Neuronal stem cell (in vitro differentiated cells): ENCODE measurements at regions not wholly inside any gene's neighbourhood (a gene's known extent, or its start where the extent isn't known, plus 50 kb on each side); places are given as distances from the start of the nearest gene placed in this dataset.
"Not testable (repeated sequence)": the region's sequence is repeated elsewhere in the genome, so short reads cannot be mapped to it uniquely, and the experiment has no call there.

Experiments used
- DNase-seq: peaks from one replicate; pipeline ENCODE4 v3.0.0-alpha.2; 2013; ENCODE audit warnings: low spot score
- H2AFZ ChIP-seq: one replicate; pipeline ENCODE4 v1.6.1; 2013; ENCODE audit warnings: mild to moderate bottlenecking, low read length, inconsistent platforms
- H2AK5ac ChIP-seq: 2 replicates; pipeline ENCODE4 v1.6.1; 2013; ENCODE audit warnings: low read depth, mild to moderate bottlenecking, inconsistent platforms, low read length, moderate library complexity, mixed read lengths
- H2BK120ac ChIP-seq: 2 replicates; pipeline ENCODE4 v1.6.1; 2013; ENCODE audit warnings: low read depth, mild to moderate bottlenecking, inconsistent platforms, low read length, moderate library complexity, mixed read lengths
- H2BK12ac ChIP-seq: one replicate; pipeline ENCODE4 v1.6.1; 2013; ENCODE audit warnings: low read length, inconsistent platforms
- H2BK15ac ChIP-seq: 2 replicates; pipeline ENCODE4 v1.6.1; 2013; ENCODE audit warnings: mild to moderate bottlenecking, low read length, inconsistent platforms, mixed read lengths
- H2BK5ac ChIP-seq: one replicate; pipeline ENCODE4 v1.6.1; 2013; ENCODE audit warnings: inconsistent platforms, mild to moderate bottlenecking, low read length, moderate library complexity
- H3K14ac ChIP-seq: one replicate; pipeline ENCODE4 v1.6.1; 2013; ENCODE audit warnings: low read length, inconsistent platforms
- H3K18ac ChIP-seq: 2 replicates; pipeline ENCODE4 v1.6.1; 2013; ENCODE audit warnings: low read length, inconsistent platforms
- H3K23ac ChIP-seq: 2 replicates; pipeline ENCODE4 v1.6.1; 2013; ENCODE audit warnings: low read depth, mild to moderate bottlenecking, mixed read lengths, low read length, inconsistent platforms; ENCODE audit not compliant: poor library complexity
- H3K27ac ChIP-seq: replicated peaks from 3 replicates; pipeline ENCODE4 v1.5.1; 2013; ENCODE audit warnings: low read length, inconsistent platforms
- H3K27me3 ChIP-seq, 3 experiments: 2 replicates each; pipeline ENCODE4 v1.6.1; 2013; ENCODE audit warnings: low read length in 3 of 3, mild to moderate bottlenecking in 2 of 3, inconsistent platforms in 1 of 3, low read depth in 1 of 3, mixed read lengths in 1 of 3, moderate library complexity in 1 of 3; ENCODE audit not compliant: control insufficient read depth in 3 of 3, insufficient read depth in 3 of 3
- H3K36me3 ChIP-seq, 2 donors: replicated peaks in 1 of 2; 2 replicates each; pipeline ENCODE4 v1.6.1; 2013; ENCODE audit warnings: low read length in 2 of 2; ENCODE audit not compliant: control insufficient read depth in 2 of 2, insufficient read depth in 2 of 2
- H3K4ac ChIP-seq: 2 replicates; pipeline ENCODE4 v1.6.1; 2013; ENCODE audit warnings: inconsistent platforms, mild to moderate bottlenecking, low read length, moderate library complexity
- H3K4me1 ChIP-seq, 2 donors: 1 replicate in 1 of 2; 2 replicates in 1 of 2; pipeline ENCODE4 v1.6.1; 2013; ENCODE audit warnings: low read length in 2 of 2, low read depth in 1 of 2; ENCODE audit not compliant: control insufficient read depth in 2 of 2, insufficient read depth in 1 of 2
- H3K4me2 ChIP-seq: one replicate; pipeline ENCODE4 v1.6.1; 2013; ENCODE audit warnings: mild to moderate bottlenecking, low read length, inconsistent platforms; ENCODE audit not compliant: insufficient read depth, poor library complexity, severe bottlenecking
- H3K4me3 ChIP-seq, 2 donors: 2 replicates each; pipeline ENCODE4 v1.5.1; 2013; ENCODE audit warnings: low read length in 2 of 2, mild to moderate bottlenecking in 2 of 2, inconsistent platforms in 1 of 2, moderate library complexity in 1 of 2
- H3K79me1 ChIP-seq: one replicate; pipeline ENCODE4 v1.6.1; 2013; ENCODE audit warnings: low read depth, mild to moderate bottlenecking, inconsistent platforms, low read length, moderate library complexity
- H3K9ac ChIP-seq: one replicate; pipeline ENCODE4 v1.6.1; 2013; ENCODE audit warnings: mild to moderate bottlenecking, low read depth, low read length, inconsistent platforms; ENCODE audit not compliant: poor library complexity
- H3K9me3 ChIP-seq, 2 donors: replicated peaks in 1 of 2; 2 replicates each; pipeline versions ENCODE3 to v1.6.1; 2013; ENCODE audit warnings: low read length in 2 of 2, mild to moderate bottlenecking in 2 of 2, inconsistent platforms in 1 of 2, low read depth in 1 of 2, mixed read lengths in 1 of 2, moderate library complexity in 1 of 2; ENCODE audit not compliant: control insufficient read depth in 2 of 2, insufficient read depth in 1 of 2
- H4K8ac ChIP-seq: one replicate; pipeline ENCODE4 v1.6.1; 2013; ENCODE audit warnings: low read depth, mild to moderate bottlenecking, inconsistent platforms, low read length, moderate library complexity
- H4K91ac ChIP-seq: one replicate; pipeline ENCODE4 v1.6.1; 2013; ENCODE audit warnings: low read length, low read depth, mild to moderate bottlenecking, inconsistent platforms; ENCODE audit not compliant: poor library complexity
- WGBS, 2 donors: extraction: QIAGEN DNeasy Blood & Tissue Kit; methylation state at CpG; one replicate each; pipeline ENCODE4 v1.1.7; 2013; ENCODE audit warnings: missing lambda C conversion rate in 2 of 2, mixed read lengths in 1 of 2; ENCODE audit not compliant: insufficient read length in 2 of 2, insufficient replicate concordance in 1 of 2; ENCODE audit errors: extremely low coverage in 2 of 2; 5-methylcytosine and 5-hydroxymethylcytosine counted together

- H3K9ac ChIP-seq, H3K4ac ChIP-seq, H3K27ac ChIP-seq, H4K8ac ChIP-seq, H2BK5ac ChIP-seq, H3K4me3 ChIP-seq, H2AK5ac ChIP-seq, H2BK12ac ChIP-seq, H3K14ac ChIP-seq, H2BK15ac ChIP-seq, H3K36me3 ChIP-seq, H3K9me3 ChIP-seq, H3K23ac ChIP-seq, H3K4me2 ChIP-seq, H3K79me1 ChIP-seq, H2AFZ ChIP-seq, DNase-seq, H4K91ac ChIP-seq, H3K4me1 ChIP-seq, H3K27me3 ChIP-seq: not testable (repeated sequence)
- no CpG with 5 or more reads among the region's 3 CpGs for WGBS, 2 donors
- Histone ChIP-seq H3K18ac (peak overlapping the region; percentile 54), H2BK120ac (peak overlapping the region; percentile 16)
Observed at GRCh38 chr11:71367276-71367675, 80.9 kb downstream of the DHCR7 start.

GRCh38 chr11:71366076-71366475 lies 82.1 kb downstream of the DHCR7 start:
- no CpG with 5 or more reads among the region's 7 CpGs for WGBS, 2 donors
- no peak overlapping the region for H2AFZ ChIP-seq
- H3K4ac ChIP-seq, result no peak overlapping the region
- H3K4me1 ChIP-seq, result peaks cover 0 to 4% of the 10 kb centered on the region in 2 donors
- no peak overlapping the region for H3K9ac ChIP-seq
- no peak overlapping the region for H4K8ac ChIP-seq
- no peak overlapping the region for H2BK5ac ChIP-seq
- peaks cover 3% of the 10 kb centered on the region for H3K79me1 ChIP-seq
- no peaks in the 10 kb centered on the region for H3K27me3 ChIP-seq
- H3K36me3 ChIP-seq, result no peaks in the 10 kb centered on the region
- no peaks in the 10 kb centered on the region for H3K9me3 ChIP-seq
- H3K23ac ChIP-seq, result no peak overlapping the region
- H2BK12ac ChIP-seq, result no peak overlapping the region
- H3K27ac ChIP-seq, result no peak overlapping the region
- H3K4me2 ChIP-seq, result no peak overlapping the region
- H3K14ac ChIP-seq, result no peak overlapping the region
- H2AK5ac ChIP-seq, result no peak overlapping the region
- no peak overlapping the region for H3K4me3 ChIP-seq
- H3K18ac ChIP-seq, result peak overlapping the region; percentile 15
- DNase-seq, result no peak
- no peak overlapping the region for H4K91ac ChIP-seq
- H2BK15ac ChIP-seq, result no peak overlapping the region
- no peak overlapping the region for H2BK120ac ChIP-seq

DNA sequence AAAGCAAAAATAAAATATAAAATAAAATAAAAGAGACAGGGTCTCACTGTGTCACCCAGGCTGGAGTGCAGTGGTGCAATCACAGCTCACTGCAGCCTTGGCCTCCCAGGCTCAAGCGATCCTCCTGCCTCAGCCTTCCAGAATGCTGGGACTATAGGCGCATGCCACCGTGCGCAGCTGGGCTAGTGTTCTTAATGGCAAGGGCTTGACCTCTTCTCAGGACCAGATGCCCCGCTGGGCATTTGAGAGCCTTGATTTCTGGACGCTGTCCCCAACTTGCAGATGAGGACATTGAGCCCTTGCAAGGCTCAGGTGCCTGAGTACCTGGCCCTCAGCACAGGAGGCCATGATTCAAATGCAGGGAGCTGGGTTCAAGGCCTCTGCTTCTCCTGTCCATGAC lies 82.6 kb downstream of the DHCR7 start:
- Histone ChIP-seq H3K4me1 (peaks cover 0 to 4% of the 10 kb centered on the region in 2 donors), H3K4me3 (no peak overlapping the region), H4K8ac (no peak overlapping the region), H2BK5ac (no peak overlapping the region), H3K36me3 (no peaks in the 10 kb centered on the region), H2AK5ac (no peak overlapping the region), H3K23ac (no peak overlapping the region), H3K9me3 (no peaks in the 10 kb centered on the region), H3K18ac (no peak overlapping the region), H4K91ac (no peak overlapping the region), H3K14ac (no peak overlapping the region), H2BK15ac (no peak overlapping the region), H3K27ac (no peak overlapping the region), H2AFZ (no peak overlapping the region), H3K4me2 (no peak overlapping the region), H3K27me3 (no peaks in the 10 kb centered on the region), H2BK12ac (no peak overlapping the region), H3K4ac (no peak overlapping the region), H3K9ac (no peak overlapping the region), H2BK120ac (no peak overlapping the region), H3K79me1 (peaks cover 3% of the 10 kb centered on the region)
- no CpG with 5 or more reads among the region's 6 CpGs for WGBS, 2 donors
- no peak for DNase-seq

GRCh38 chr11:71364806-71365205 lies 83.4 kb downstream of the DHCR7 start:
- Histone ChIP-seq H2BK12ac (no peak overlapping the region), H3K23ac (no peak overlapping the region), H3K36me3 (no peaks in the 10 kb centered on the region), H4K91ac (no peak overlapping the region), H3K18ac (peak overlapping the region; percentile 15), H3K9me3 (no peaks in the 10 kb centered on the region), H2BK120ac (no peak overlapping the region), H2AFZ (no peak overlapping the region), H3K27me3 (no peaks in the 10 kb centered on the region), H2BK15ac (no peak overlapping the region), H3K4me3 (no peak overlapping the region), H3K27ac (no peak overlapping the region), H2BK5ac (no peak overlapping the region), H3K4ac (no peak overlapping the region), H4K8ac (no peak overlapping the region), H3K14ac (peak overlapping the region; percentile 13), H2AK5ac (no peak overlapping the region), H3K9ac (no peak overlapping the region), H3K4me2 (no peak overlapping the region), H3K79me1 (peaks cover 3% of the 10 kb centered on the region), H3K4me1 (peaks cover 0 to 4% of the 10 kb centered on the region in 2 donors)
- no peak for DNase-seq
- no CpG with 5 or more reads among the region's 5 CpGs for WGBS, 2 donors
